Limb (tissue), 2 donors: ENCODE measurements at regions not wholly inside any gene's neighbourhood (a gene's known extent, or its start where the extent isn't known, plus 50 kb on each side); places are given as distances from the start of the nearest gene placed in this dataset.
"Not testable (repeated sequence)": the region's sequence is repeated elsewhere in the genome, so short reads cannot be mapped to it uniquely, and the experiment has no call there.

Source experiments
- DNase-seq, 2 donors: peaks; one replicate each; pipeline ENCODE4 v3.0.0-alpha.2; 2016; ENCODE audit errors: extremely low spot score in 2 of 2

DNA sequence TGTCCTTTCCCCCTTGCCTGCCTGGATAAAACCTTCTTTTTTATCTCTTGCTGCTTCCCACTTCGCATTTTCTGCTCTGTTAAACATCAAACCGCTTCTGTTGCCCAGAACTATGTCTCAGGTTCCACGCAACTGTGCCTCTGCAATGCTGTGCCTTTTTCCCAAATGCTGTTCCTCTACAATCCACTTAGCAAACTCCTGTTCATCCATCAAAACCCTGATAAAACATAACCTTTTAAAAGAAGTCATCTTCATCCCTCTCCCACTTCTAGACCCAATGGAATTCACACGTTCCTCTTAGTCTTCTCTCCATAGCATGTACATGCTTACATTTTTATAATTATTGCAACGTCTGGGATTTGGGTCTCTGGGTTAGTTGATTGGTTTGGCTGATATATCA is 111.9 kb upstream of the RRN3 start:
- DNase-seq: not testable (repeated sequence)

DNA sequence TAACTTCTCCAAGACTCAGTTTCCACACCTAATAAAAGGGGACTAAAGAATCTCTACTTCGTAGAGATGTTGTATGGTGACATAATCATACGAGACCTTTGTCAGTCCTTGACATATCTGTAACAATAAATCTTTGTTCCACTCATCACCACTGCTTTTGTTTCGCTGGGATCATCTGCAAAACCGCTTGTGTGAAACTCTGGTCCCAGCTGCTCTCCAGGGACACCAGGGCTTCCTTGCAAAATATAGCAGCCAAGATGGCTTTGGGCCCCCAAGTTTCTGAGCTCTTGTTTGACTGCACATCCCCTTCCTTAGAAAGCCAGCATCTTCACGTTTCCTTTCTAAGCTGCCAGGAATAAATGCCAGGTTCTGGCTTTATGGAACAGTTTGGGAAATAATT is 110.5 kb upstream of the RRN3 start:
- DNase-seq: not testable (repeated sequence)

GRCh38 chr16:15192813-15193212 is 98.7 kb upstream of the RRN3 start:
- not testable (repeated sequence) for DNase-seq

DNA sequence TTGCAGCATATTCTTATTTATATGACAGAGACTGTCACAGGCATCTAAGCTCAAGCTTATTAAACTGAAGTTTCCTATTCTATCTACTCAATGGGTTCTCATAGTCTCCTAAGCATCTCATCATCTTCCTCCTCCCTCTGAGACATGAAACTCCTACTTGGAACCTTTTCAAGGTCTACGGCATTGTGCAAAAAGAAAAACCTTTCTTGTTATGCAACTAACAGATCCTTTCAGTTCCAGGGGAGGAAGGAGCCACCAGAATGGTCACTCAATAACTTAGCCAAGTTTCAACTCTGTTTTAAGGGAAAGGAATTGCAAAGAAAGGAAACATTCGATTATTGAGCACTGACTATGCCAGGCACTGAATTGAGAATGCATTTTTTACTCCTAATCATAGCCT is 98.1 kb upstream of the RRN3 start:
- not testable (repeated sequence) for DNase-seq

DNA sequence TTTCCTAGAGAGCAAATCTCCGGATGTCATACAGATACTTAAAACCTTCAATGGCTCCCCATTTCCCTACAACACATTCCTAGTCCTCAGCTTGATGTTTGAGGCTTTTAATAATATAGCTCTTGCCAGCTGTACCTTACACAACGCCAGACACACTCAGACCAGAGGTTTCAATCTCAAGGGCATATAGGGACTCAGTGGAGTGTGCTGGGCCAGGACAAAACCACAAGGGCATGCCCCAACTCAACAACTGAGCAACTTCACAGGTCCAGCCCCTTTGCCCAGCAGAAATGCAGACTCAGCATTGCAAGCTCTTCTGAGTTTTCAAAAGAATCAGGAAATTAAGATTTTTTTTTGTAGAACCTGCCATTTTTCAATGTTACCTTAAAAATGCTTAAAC is 95.4 kb upstream of the RRN3 start:
- DNase-seq: not testable (repeated sequence)
